ENCODE measurements at regions not wholly inside any gene's neighbourhood (a gene's known extent, or its start where the extent isn't known, plus 50 kb on each side); places are given as distances from the start of the nearest gene placed in this dataset.

GRCh38 chr6:164665328-164665727 lies 644.1 kb downstream of the C6orf118 start:
- Histone ChIP-seq H3K9ac (ENCODE audit: insufficient read depth in 1 of 2, low read depth in 2 of 2, low read length in 2 of 2) (no peak overlapping the region), H3K27me3 (ENCODE audit: control insufficient read depth in 2 of 2, insufficient read depth in 2 of 2, low read length in 2 of 2) (no peaks in the 10 kb centered on the region), H3K36me3 (ENCODE audit: control insufficient read depth, insufficient read depth, low read length) (no peaks in the 10 kb centered on the region), H3K79me2 (ENCODE audit: control insufficient read depth, insufficient read depth, low read length) (no peaks in the 10 kb centered on the region), H4K20me1 (replicated peaks; ENCODE audit: control insufficient read depth, insufficient read depth, low read length) (no peaks in the 10 kb centered on the region), H3K4me2 (ENCODE audit: insufficient read depth, low read length) (no peak overlapping the region), H3K4me1 (replicated peaks in 1 of 2; ENCODE audit: control insufficient read depth in 2 of 2, insufficient read depth in 2 of 2, low read length in 2 of 2) (no peaks in the 10 kb centered on the region), H3K9me3 (replicated peaks; ENCODE audit: control insufficient read depth, insufficient read depth, low read depth, low read length) (peaks cover 1% of the 10 kb centered on the region; the same call in 1 of the 2 replicates), H2AFZ (ENCODE audit: low read depth, low read length) (no peak overlapping the region), H3K4me3 (no peak overlapping the region), H3K9me1 (ENCODE audit: control insufficient read depth, insufficient read depth, low read length) (no peaks in the 10 kb centered on the region), H3K27ac (ENCODE audit: extremely low read depth, low read depth, low read length) (no peak overlapping the region)
- BruUV-seq (replicated peaks) = no TSS peak
- DNase-seq (ENCODE audit: extremely low read depth in 1 of 4, low spot score in 3 of 4) (no peak), FAIRE-seq (no peak), ATAC-seq (no peak)
- intact Hi-C loops (cut with micrococcal nuclease) (no loop called here), in situ Hi-C loops (cut with MboI) (no loop called here)
- WGBS (ENCODE audit: insufficient coverage, low coverage, missing lambda C conversion rate) = 0% methylated on average over 6 of the region's 6 CpGs
- POLR2A ChIA-PET = no interaction called here
- CTCF ChIA-PET (ENCODE audit: low intra/inter-chr PET ratio) = no interaction called here
- TF ChIP-seq ZFPM2 (CRISPR knock-in tag; IDR thresholded peaks at IDR 0.05) (no peak), ZNF143 (CRISPR knock-in tag; IDR thresholded peaks at IDR 0.05) (no peak), ZMIZ1 (IDR thresholded peaks at IDR 0.05; ENCODE audit: low read depth in 2 of 2, low read length in 2 of 2) (no peak), ZNF436 (CRISPR knock-in tag; IDR thresholded peaks at IDR 0.05) (no peak), PRDM10 (IDR thresholded peaks at IDR 0.05; ENCODE audit: partially characterized antibody) (no peak), HMBOX1 (IDR thresholded peaks at IDR 0.05) (no peak), CAMTA2 (CRISPR knock-in tag; conservative IDR thresholded peaks at IDR 0.05) (no peak), MLX (CRISPR knock-in tag; conservative IDR thresholded peaks at IDR 0.05) (no peak), TFAP4 (CRISPR knock-in tag; IDR thresholded peaks at IDR 0.05; ENCODE audit: borderline replicate concordance) (no peak), RBM17 (IDR thresholded peaks at IDR 0.05; ENCODE audit: borderline replicate concordance, low read depth, low read length) (no peak)

Measured in K562 (cell line).